22Rv1 (cell line): ENCODE measurements at regions not wholly inside any gene's neighbourhood (a gene's known extent, or its start where the extent isn't known, plus 50 kb on each side); places are given as distances from the start of the nearest gene placed in this dataset.

ENCODE experiments used
- H3K27ac ChIP-seq: fragments of 450-650 bp; 2 replicates; pipeline ENCODE4 v1.5.1; 2017
- CTCF ChIP-seq: fragments of 450-650 bp; IDR thresholded peaks from 2 replicates; pipeline ENCODE4 v1.5.1; 2017; ENCODE audit warnings: mild to moderate bottlenecking
- ZFX ChIP-seq: fragments of 450-650 bp; IDR thresholded peaks from 2 replicates; pipeline ENCODE4 v1.6.1; 2017; ENCODE audit warnings: antibody characterized with exemption, borderline replicate concordance

- H3K27ac ChIP-seq: no peak overlapping the region
- TF ChIP-seq ZFX (no peak), CTCF (no peak)
These were observed 582.6 kb downstream of the SLITRK6 start for GRCh38 chr13:85216576-85216975.

GRCh38 chr13:85212692-85213091 is 586.5 kb downstream of the SLITRK6 start:
- H3K27ac ChIP-seq: no peak overlapping the region
- TF ChIP-seq CTCF: no peak
- TF ChIP-seq ZFX: no peak

GRCh38 chr13:85204668-85205344 is 594.4 kb downstream of the SLITRK6 start:
- TF ChIP-seq CTCF: no peak
- TF ChIP-seq ZFX: no peak
- H3K27ac ChIP-seq: no peak overlapping the region

- no peak overlapping the region for H3K27ac ChIP-seq
- no peak for TF ChIP-seq ZFX
- no peak for TF ChIP-seq CTCF
These were observed 601.8 kb downstream of the SLITRK6 start for GRCh38 chr13:85197431-85197830.

GRCh38 chr13:85194482-85194881 is 604.7 kb downstream of the SLITRK6 start:
- TF ChIP-seq ZFX (no peak), CTCF (no peak)
- peak overlapping the region; percentile 69 for H3K27ac ChIP-seq

- TF ChIP-seq ZFX (no peak), CTCF (no peak)
These were observed 607.1 kb downstream of the SLITRK6 start for GRCh38 chr13:85191996-85192718.

GRCh38 chr13:85186356-85187045 is 612.7 kb downstream of the SLITRK6 start:
- no peak overlapping the region for H3K27ac ChIP-seq
- no peak for TF ChIP-seq ZFX
- no peak for TF ChIP-seq CTCF

More at GRCh38 chr13:85191996-85192718, 607.1 kb downstream of the SLITRK6 start:
- no peak overlapping the region for H3K27ac ChIP-seq
